Kidney (tissue), 13 donors: ENCODE measurements at regions not wholly inside any gene's neighbourhood (a gene's known extent, or its start where the extent isn't known, plus 50 kb on each side); places are given as distances from the start of the nearest gene placed in this dataset.

Experiments
- DNase-seq, 5 donors: peaks; one replicate each; pipeline ENCODE4 v3.0.0-alpha.2; 2013 to 2020
- FAIRE-seq: peaks from 2 replicates; lab custom pipeline; 2012; peaks lifted over from hg19 to GRCh38; lab: Jason Lieb, UNC
- H3K27ac ChIP-seq, 2 donors: one replicate each; pipeline ENCODE4 v1.7.0; 2013; ENCODE audit warnings: low read depth in 2 of 2, low read length in 2 of 2, inconsistent platforms in 1 of 2
- H3K27me3 ChIP-seq: one replicate; pipeline ENCODE4 v1.7.1; 2013; ENCODE audit warnings: low read length, inconsistent platforms; ENCODE audit not compliant: control insufficient read depth, insufficient read depth
- H3K36me3 ChIP-seq, 3 donors: one replicate each; pipeline versions ENCODE4 v1.7.0 to v1.7.1; 2013; ENCODE audit warnings: low read length in 3 of 3, control low read depth in 1 of 3, inconsistent platforms in 1 of 3; ENCODE audit not compliant: insufficient read depth in 3 of 3, control insufficient read depth in 2 of 3
- H3K4me1 ChIP-seq, 3 donors: one replicate each; pipeline versions ENCODE4 v1.7.0 to v1.7.1; 2013; ENCODE audit warnings: low read length in 3 of 3, inconsistent platforms in 1 of 3, low read depth in 1 of 3; ENCODE audit not compliant: control insufficient read depth in 2 of 3, insufficient read depth in 2 of 3
- H3K4me3 ChIP-seq, 3 donors: one replicate each; pipeline versions ENCODE4 v1.7.0 to v1.8.1; 2013; ENCODE audit warnings: low read length in 3 of 3, control low read depth in 1 of 3, inconsistent platforms in 1 of 3
- H3K9ac ChIP-seq, 3 donors: one replicate each; pipeline versions ENCODE4 v1.7.0 to v1.7.1; 2013; ENCODE audit warnings: low read length in 3 of 3, control low read depth in 1 of 3, inconsistent platforms in 1 of 3
- H3K9me3 ChIP-seq, 3 donors: one replicate each; pipeline versions ENCODE4 v1.7.0 to v1.7.1; 2013; ENCODE audit warnings: low read length in 3 of 3, control low read depth in 1 of 3, inconsistent platforms in 1 of 3; ENCODE audit not compliant: control insufficient read depth in 2 of 3, insufficient read depth in 1 of 3
- intact Hi-C: fragments of 100-400 bp; cut with DNase I; formaldehyde crosslinking; loops from one replicate; pipeline ENCODE4 v1.11.1; 2022
- TF ChIP-seq, protein P1 (sequence below): IDR thresholded peaks from 3 replicates; pipeline ENCODE4 v1.5.1; 2012; ENCODE audit warnings: mild to moderate bottlenecking, moderate library complexity, borderline replicate concordance; ENCODE audit not compliant: insufficient read depth; ENCODE audit errors: extremely low read depth
- donor health status: control.
- donor health status: control.
- donor health status: control.
- donor health status: control.
- donor health status: control.
- donor health status: DM: yes; HTN: yes; CAD: no.
- donor health status: Normal renal cell carcinoma (clear cell type).

DNA sequence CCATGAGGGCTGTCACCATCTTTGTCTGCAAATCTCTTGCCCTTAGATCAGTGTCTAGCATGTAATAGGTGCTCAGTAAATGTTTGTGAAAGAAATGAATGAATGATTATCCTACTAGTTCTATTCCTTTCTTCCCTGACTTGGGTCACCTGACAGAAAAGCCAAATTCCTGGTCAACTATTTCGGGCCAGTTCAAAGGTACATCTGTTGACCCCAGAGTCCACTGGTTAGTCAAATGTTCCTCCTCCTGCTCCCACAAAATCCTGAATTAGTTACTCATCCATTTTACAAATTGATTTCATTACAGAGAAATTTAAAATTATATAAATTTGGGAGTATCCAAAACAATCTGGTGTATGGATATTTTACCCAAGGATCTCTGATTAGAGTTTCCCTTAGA is 124.7 kb upstream of the NAV2 start:
- H3K27ac ChIP-seq: no peak overlapping the region
- peaks cover 0 to 3% (median 0%) of the 10 kb centered on the region in 3 donors for H3K9me3 ChIP-seq
- no peak overlapping the region for H3K4me3 ChIP-seq
- TF ChIP-seq, protein P1, sequence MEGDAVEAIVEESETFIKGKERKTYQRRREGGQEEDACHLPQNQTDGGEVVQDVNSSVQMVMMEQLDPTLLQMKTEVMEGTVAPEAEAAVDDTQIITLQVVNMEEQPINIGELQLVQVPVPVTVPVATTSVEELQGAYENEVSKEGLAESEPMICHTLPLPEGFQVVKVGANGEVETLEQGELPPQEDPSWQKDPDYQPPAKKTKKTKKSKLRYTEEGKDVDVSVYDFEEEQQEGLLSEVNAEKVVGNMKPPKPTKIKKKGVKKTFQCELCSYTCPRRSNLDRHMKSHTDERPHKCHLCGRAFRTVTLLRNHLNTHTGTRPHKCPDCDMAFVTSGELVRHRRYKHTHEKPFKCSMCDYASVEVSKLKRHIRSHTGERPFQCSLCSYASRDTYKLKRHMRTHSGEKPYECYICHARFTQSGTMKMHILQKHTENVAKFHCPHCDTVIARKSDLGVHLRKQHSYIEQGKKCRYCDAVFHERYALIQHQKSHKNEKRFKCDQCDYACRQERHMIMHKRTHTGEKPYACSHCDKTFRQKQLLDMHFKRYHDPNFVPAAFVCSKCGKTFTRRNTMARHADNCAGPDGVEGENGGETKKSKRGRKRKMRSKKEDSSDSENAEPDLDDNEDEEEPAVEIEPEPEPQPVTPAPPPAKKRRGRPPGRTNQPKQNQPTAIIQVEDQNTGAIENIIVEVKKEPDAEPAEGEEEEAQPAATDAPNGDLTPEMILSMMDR: no peak
- H3K36me3 ChIP-seq: no peaks in the 10 kb centered on the region
- intact Hi-C loops: no loop called here
- no peak for DNase-seq
- no peaks in the 10 kb centered on the region for H3K27me3 ChIP-seq
- H3K4me1 ChIP-seq: no peaks in the 10 kb centered on the region
- no peak overlapping the region for H3K9ac ChIP-seq
- FAIRE-seq: no peak

DNA sequence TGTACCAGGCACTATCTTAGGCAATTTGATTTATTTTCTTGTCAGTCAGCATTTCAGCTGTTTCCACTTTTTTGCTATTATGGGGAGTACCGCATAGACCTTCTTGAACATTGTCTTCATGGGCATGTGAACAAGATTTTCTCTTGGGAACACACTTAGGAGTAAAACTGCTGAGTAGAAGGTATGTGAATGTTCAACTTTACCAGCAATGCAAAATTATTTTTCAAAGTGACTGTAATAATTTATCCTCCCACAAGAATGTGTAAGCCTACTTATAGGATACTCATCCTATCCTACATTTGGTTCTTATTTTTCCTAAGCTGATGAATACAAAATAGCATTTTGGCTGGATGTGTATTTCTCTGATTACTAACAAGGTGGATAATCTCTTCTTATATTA is 132.0 kb upstream of the NAV2 start:
- Histone ChIP-seq H3K9ac (no peak overlapping the region), H3K4me1 (peaks cover 0 to 14% (median 7%) of the 10 kb centered on the region in 3 donors), H3K27me3 (no peaks in the 10 kb centered on the region), H3K9me3 (no peaks in the 10 kb centered on the region), H3K4me3 (no peak overlapping the region), H3K36me3 (no peaks in the 10 kb centered on the region), H3K27ac (no peak overlapping the region)
- intact Hi-C loops: no loop called here
- TF ChIP-seq, protein P1: no peak
- DNase-seq (no peak), FAIRE-seq (no peak)

DNA sequence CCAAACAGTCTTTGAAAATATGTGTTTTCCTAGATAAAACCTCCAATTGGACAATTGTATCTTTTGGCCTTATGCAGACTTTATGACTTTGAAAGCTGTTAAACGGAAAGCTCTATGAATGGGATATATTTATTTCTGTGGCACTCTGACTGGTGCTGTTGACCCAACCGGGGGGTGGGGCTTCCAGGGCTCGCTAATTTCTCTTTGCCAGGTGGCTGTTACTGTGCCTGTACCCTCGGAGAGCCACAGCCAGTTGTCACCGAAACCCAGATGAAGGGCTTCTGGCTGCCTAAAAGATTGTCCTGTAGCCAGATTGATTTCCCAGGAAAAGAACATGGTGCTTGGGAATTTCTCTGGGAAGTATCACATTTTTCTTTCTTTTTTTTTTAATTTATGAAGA is 132.7 kb upstream of the NAV2 start:
- peaks cover 0 to 14% (median 7%) of the 10 kb centered on the region in 3 donors for H3K4me1 ChIP-seq
- H3K27me3 ChIP-seq: no peaks in the 10 kb centered on the region
- FAIRE-seq (no peak), DNase-seq (no peak)
- no peak overlapping the region for H3K9ac ChIP-seq
- H3K9me3 ChIP-seq: no peaks in the 10 kb centered on the region
- no peaks in the 10 kb centered on the region for H3K36me3 ChIP-seq
- intact Hi-C loops: no loop called here
- TF ChIP-seq, protein P1: no peak
- no peak overlapping the region for H3K27ac ChIP-seq
- H3K4me3 ChIP-seq: no peak overlapping the region

DNA sequence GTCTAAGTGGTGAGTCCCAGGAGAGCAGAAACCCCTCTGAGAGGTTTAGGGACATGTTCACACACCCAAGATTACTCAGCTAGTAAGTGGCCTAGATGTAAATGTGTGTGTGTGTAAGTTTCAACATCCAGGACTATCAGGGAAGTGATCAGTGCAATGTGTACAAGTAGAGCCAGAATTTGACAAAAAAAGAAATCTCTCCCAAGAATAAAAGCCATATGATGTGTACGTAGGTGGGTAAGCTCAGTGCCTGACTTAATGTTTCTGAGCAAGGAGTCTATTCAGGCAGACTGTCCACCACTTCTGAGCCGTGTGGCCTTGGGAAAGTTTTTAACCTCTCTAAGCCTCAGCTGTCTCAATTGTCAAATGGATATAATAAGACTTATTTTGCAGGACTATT is 133.8 kb upstream of the NAV2 start:
- H3K27ac ChIP-seq: no peak overlapping the region
- DNase-seq: no peak
- H3K27me3 ChIP-seq: no peaks in the 10 kb centered on the region
- H3K4me1 ChIP-seq: peaks cover 0 to 14% (median 7%) of the 10 kb centered on the region in 3 donors
- H3K4me3 ChIP-seq: no peak overlapping the region
- intact Hi-C loops: no loop called here
- no peaks in the 10 kb centered on the region for H3K36me3 ChIP-seq
- TF ChIP-seq, protein P1: no peak
- no peak for FAIRE-seq
- no peaks in the 10 kb centered on the region for H3K9me3 ChIP-seq
- H3K9ac ChIP-seq: no peak overlapping the region
